Fibroblast of lung (primary cell): ENCODE measurements at regions not wholly inside any gene's neighbourhood (a gene's known extent, or its start where the extent isn't known, plus 50 kb on each side); places are given as distances from the start of the nearest gene placed in this dataset.

Source experiments
- DNase-seq, 2 donors: peaks; one replicate each; pipeline versions ENCODE4 v3.0.0 to v3.0.0-alpha.2; 2010; ENCODE audit warnings: low read depth in 2 of 2
- H2AFZ ChIP-seq: 2 replicates; pipeline ENCODE4 v1.5.1; 2012; ENCODE audit warnings: low read length, control low read depth, inconsistent platforms
- H3K27ac ChIP-seq: 2 replicates; pipeline ENCODE4 v1.5.1; 2011; ENCODE audit warnings: low read length, control low read depth; ENCODE audit not compliant: insufficient read depth
- H3K27me3 ChIP-seq: 2 replicates; pipeline ENCODE4 v1.5.1; 2011; ENCODE audit warnings: mild to moderate bottlenecking, low read length; ENCODE audit not compliant: control insufficient read depth, insufficient read depth
- H3K36me3 ChIP-seq: 2 replicates; pipeline ENCODE4 v1.5.1; 2011; ENCODE audit warnings: low read length; ENCODE audit not compliant: control insufficient read depth, insufficient read depth
- H3K4me1 ChIP-seq: 2 replicates; pipeline ENCODE4 v1.5.1; 2011; ENCODE audit warnings: low read length; ENCODE audit not compliant: control insufficient read depth, insufficient read depth; ENCODE audit errors: extremely low read depth
- H3K4me2 ChIP-seq: 2 replicates; pipeline ENCODE4 v1.5.1; 2011; ENCODE audit warnings: low read length, control low read depth; ENCODE audit not compliant: insufficient read depth; ENCODE audit errors: extremely low read depth
- H3K4me3 ChIP-seq, 4 experiments: fragments of 200-600 bp in 1 of 4; sonication (generic) in 1 of 4; replicated peaks in 1 of 4; 2 replicates each; pipeline ENCODE4 v1.5.1; 2011 to 2016; ENCODE audit warnings: low read length in 4 of 4, low read depth in 3 of 4, mild to moderate bottlenecking in 3 of 4, control low read depth in 2 of 4, inconsistent platforms in 1 of 4, mixed read lengths in 1 of 4; ENCODE audit not compliant: insufficient read depth in 1 of 4; ENCODE audit errors: control extremely low read depth in 1 of 4
- H3K79me2 ChIP-seq: 2 replicates; pipeline ENCODE4 v1.5.1; 2012; ENCODE audit warnings: mild to moderate bottlenecking, low read length, inconsistent platforms; ENCODE audit not compliant: control insufficient read depth, insufficient read depth
- H3K9ac ChIP-seq: 2 replicates; pipeline ENCODE4 v1.5.1; 2011; ENCODE audit warnings: mild to moderate bottlenecking, low read length, control low read depth; ENCODE audit not compliant: insufficient read depth
- H3K9me3 ChIP-seq: 2 replicates; pipeline ENCODE4 v1.5.1; 2012; ENCODE audit warnings: low read depth, low read length; ENCODE audit not compliant: control insufficient read depth, insufficient read depth
- H4K20me1 ChIP-seq: 2 replicates; pipeline ENCODE4 v1.5.1; 2011; ENCODE audit warnings: low read length; ENCODE audit not compliant: control insufficient read depth, insufficient read depth; ENCODE audit errors: extremely low read depth
- EZH2 ChIP-seq: IDR thresholded peaks from 2 replicates; pipeline ENCODE4 v1.5.1; 2012; ENCODE audit warnings: low read length, control low read depth, mild to moderate bottlenecking; ENCODE audit errors: missing control alignments
- TF ChIP-seq, protein P1 (sequence below), 2 donors: IDR thresholded peaks in 1 of 2; conservative IDR thresholded peaks in 1 of 2; 1 replicate in 1 of 2; 2 replicates in 1 of 2; pipeline ENCODE4 v1.5.1; 2011 to 2012; ENCODE audit warnings: low read length in 2 of 2, control low read depth in 1 of 2, inconsistent platforms in 1 of 2, low read depth in 1 of 2, mild to moderate bottlenecking in 1 of 2

- Histone ChIP-seq H3K9me3 (no peaks in the 10 kb centered on the region), H3K4me3 (no peak overlapping the region), H3K27ac (no peak overlapping the region), H4K20me1 (no peaks in the 10 kb centered on the region), H2AFZ (no peak overlapping the region), H3K79me2 (no peaks in the 10 kb centered on the region), H3K4me2 (no peak overlapping the region), H3K27me3 (no peaks in the 10 kb centered on the region), H3K36me3 (no peaks in the 10 kb centered on the region), H3K9ac (no peak overlapping the region), H3K4me1 (no peaks in the 10 kb centered on the region)
- TF ChIP-seq, protein P1, sequence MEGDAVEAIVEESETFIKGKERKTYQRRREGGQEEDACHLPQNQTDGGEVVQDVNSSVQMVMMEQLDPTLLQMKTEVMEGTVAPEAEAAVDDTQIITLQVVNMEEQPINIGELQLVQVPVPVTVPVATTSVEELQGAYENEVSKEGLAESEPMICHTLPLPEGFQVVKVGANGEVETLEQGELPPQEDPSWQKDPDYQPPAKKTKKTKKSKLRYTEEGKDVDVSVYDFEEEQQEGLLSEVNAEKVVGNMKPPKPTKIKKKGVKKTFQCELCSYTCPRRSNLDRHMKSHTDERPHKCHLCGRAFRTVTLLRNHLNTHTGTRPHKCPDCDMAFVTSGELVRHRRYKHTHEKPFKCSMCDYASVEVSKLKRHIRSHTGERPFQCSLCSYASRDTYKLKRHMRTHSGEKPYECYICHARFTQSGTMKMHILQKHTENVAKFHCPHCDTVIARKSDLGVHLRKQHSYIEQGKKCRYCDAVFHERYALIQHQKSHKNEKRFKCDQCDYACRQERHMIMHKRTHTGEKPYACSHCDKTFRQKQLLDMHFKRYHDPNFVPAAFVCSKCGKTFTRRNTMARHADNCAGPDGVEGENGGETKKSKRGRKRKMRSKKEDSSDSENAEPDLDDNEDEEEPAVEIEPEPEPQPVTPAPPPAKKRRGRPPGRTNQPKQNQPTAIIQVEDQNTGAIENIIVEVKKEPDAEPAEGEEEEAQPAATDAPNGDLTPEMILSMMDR (conservative IDR thresholded peaks at IDR 0.05 in 1 of 2, IDR thresholded peaks at IDR 0.05 in 1 of 2; ENCODE audit: low read depth in 1 of 2, low read length in 2 of 2) = no peak
- TF ChIP-seq EZH2 = no peak
- no peak for DNase-seq
These were observed 634.0 kb upstream of the FSHR start for GRCh38 chr2:49788300-49788699.

GRCh38 chr2:49780949-49781348, 626.6 kb upstream of the FSHR start:
- no peaks in the 10 kb centered on the region for H3K36me3 ChIP-seq
- TF ChIP-seq EZH2 = no peak
- TF ChIP-seq, protein P1 (conservative IDR thresholded peaks at IDR 0.05 in 1 of 2, IDR thresholded peaks at IDR 0.05 in 1 of 2; ENCODE audit: low read depth in 1 of 2, low read length in 2 of 2) = no peak
- DNase-seq = no peak

GRCh38 chr2:49772299-49772970, 618.1 kb upstream of the FSHR start:
- Histone ChIP-seq H3K27ac (no peak overlapping the region), H3K4me3 (no peak overlapping the region), H2AFZ (no peak overlapping the region), H3K4me1 (no peaks in the 10 kb centered on the region), H3K4me2 (no peak overlapping the region), H3K36me3 (no peaks in the 10 kb centered on the region), H4K20me1 (no peaks in the 10 kb centered on the region), H3K27me3 (no peaks in the 10 kb centered on the region), H3K9ac (no peak overlapping the region), H3K79me2 (no peaks in the 10 kb centered on the region), H3K9me3 (no peaks in the 10 kb centered on the region)
- no peak for DNase-seq
- TF ChIP-seq, protein P1 (conservative IDR thresholded peaks at IDR 0.05 in 1 of 2, IDR thresholded peaks at IDR 0.05 in 1 of 2; ENCODE audit: low read depth in 1 of 2, low read length in 2 of 2) = no peak
- no peak for TF ChIP-seq EZH2

More at GRCh38 chr2:49780949-49781348, 626.6 kb upstream of the FSHR start:
- no peak overlapping the region for H2AFZ ChIP-seq
- no peaks in the 10 kb centered on the region for H3K9me3 ChIP-seq
- H3K4me2 ChIP-seq = no peak overlapping the region
- H4K20me1 ChIP-seq = no peaks in the 10 kb centered on the region
- H3K27ac ChIP-seq = no peak overlapping the region
- no peak overlapping the region for H3K4me3 ChIP-seq
- H3K9ac ChIP-seq = no peak overlapping the region
- H3K79me2 ChIP-seq = no peaks in the 10 kb centered on the region
- H3K4me1 ChIP-seq = no peaks in the 10 kb centered on the region
- no peaks in the 10 kb centered on the region for H3K27me3 ChIP-seq
